NCI-H82 (cell line): ENCODE measurements at regions not wholly inside any gene's neighbourhood (a gene's known extent, or its start where the extent isn't known, plus 50 kb on each side); places are given as distances from the start of the nearest gene placed in this dataset.

Source experiments
- DNase-seq: peaks from one replicate; lab custom pipeline; 2025; lab: John Stamatoyannopoulos, UW

GRCh38 chr6:149150301-149150700 is 167.2 kb upstream of the TAB2 start:
- no peak for DNase-seq

DNA sequence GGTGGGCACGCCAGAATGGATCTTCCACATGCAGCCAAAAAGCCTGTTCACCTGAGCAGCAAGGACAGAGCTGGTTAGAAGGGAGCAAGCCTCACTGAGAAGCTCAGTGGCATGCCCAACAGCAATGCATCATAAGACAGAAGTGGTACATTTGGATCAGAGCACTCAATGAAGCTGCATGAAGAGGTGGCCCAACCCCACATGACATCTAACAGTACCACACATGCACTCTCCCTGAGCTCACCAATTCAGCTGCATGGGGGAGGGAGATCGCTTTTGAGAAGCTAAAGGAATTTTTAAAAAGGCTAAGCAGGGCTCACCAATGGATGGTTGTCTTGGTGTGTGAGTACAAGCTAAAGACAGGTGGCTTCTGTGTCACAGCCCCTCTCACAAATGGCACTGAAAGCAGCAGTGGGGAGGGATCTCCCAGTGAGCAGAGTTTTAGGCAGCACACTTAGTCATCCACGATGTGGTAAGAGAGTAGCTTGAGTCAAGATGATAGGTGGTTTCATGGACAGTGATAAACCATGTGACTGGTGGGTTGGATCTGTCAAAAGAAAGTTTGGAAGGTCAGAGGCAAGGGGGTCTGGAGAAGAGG is 166.6 kb upstream of the TAB2 start:
- DNase-seq: no peak

DNA sequence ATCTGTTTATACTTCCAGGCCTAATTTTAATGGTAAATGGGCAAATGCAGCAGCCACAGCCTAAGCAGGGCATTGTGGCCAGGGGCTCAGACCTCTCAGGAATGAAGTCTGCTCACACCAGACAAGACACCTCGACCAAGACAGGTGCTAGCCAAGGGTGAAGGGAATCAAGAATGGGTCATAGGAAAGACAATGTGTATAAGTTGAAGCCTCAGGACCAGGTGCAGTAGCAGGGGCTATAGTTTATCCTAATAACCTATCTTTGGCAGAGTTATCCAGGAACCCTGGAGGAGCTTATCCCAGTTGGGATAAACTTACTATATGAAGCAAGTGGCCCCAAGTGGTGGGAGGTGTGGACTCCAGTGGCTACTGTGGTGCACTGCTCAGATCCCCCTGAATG is 165.0 kb upstream of the TAB2 start:
- DNase-seq: no peak

DNA sequence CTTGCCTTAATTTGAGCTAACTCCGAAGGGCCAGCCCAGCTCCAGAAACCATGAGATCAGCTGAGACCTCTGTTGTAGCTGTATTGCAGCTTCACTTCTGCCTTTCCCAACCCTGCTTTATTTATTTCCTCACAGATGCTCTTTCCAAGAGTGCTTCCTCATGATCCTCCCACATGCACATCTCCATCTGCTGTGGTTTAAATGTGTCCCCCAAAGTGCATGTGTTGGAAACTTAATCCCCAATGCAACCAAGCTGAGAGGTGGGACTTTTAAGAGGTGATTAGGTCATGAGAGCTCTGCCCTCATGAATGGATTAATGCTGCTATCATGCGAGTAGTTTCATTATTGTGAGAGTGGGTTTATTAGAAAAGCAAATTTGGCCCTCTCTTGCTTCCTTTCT is 164.4 kb upstream of the TAB2 start:
- peak; percentile 74 for DNase-seq

GRCh38 chr6:149153693-149154092 is 163.8 kb upstream of the TAB2 start:
- DNase-seq: no peak

GRCh38 chr6:149154261-149154821 is 163.2 kb upstream of the TAB2 start:
- DNase-seq: no peak

DNA sequence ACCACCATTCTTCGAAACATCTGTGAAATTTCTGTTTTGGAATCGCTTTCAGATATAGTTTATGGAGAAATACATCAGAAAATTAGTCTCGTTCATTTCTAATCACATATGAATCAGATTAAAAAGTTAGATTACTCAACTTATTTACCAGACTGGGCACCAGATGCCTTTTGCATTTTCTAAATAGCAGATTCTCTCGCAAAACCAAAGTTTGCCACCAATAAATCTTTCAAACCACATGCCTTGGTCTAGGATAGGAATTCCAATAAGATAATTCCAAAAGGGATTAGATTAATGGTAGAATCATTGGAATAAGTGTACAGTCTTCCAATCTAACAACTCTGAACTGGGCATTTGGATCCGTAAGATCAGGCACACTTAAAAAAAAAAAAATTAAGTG is 160.4 kb upstream of the TAB2 start:
- no peak for DNase-seq

DNA sequence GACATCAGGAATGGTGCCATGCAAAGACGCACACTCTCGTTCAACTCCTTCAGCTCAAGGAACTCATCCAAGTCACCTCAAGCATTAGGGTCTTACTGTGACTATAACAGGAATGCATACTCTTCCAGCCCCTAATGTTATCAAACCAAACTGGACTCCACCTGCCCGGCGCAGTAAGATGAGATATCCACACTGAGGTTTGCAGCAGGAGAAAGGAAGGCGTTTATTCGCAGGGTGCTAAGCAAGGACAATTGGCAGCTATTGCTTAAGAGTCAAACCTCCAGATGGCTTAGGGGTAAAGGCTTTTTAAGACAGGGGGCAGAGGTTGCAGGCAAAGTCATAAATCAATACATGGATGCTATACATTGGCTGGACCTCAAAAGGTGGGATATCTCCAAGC is 159.4 kb upstream of the TAB2 start:
- no peak for DNase-seq

GRCh38 chr6:149160943-149161342 is 156.6 kb upstream of the TAB2 start:
- no peak for DNase-seq

DNA sequence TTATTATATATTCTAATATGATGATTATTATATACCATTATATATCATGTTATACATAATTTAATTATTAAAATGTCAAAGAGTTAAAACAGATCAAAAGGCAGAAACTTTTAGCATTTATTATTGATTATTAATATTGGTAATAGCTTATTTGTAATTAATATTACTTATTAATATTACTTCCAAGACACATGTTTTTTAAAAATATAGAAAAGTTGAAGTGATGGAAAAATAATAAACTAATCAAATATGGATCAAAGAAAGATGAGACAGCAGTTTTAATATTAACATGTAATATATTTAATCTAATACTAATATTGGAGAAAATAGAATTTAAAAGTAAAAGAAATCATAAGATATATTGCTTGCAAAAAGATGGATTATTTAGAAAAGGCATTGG is 154.6 kb upstream of the TAB2 start:
- DNase-seq: no peak

DNA sequence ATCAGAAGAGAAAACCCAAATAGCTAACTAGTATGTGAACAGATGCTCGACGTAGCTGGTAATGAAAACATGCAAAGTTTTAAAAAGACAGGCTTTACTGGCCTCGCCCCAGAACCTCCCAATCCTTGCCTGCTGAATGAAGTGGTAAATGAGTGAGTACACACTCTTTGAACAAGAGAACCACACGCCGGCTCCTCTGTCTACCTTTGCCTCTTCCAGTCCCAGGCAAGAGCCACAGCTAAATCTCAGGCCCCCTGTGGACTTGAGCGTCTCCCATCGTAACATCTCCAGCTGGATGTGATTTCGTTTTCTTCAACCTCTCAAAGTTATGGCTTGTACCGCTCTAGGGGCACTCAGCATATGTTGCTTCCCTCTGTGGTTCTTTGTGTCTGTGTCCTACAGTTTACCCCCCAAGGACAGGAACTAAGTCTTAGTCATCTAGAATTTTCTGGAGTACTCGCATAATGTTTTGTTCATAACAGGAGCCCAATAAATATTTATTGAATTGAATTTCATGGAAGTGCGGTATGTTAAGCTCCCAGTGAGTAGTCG is 153.2 kb upstream of the TAB2 start:
- no peak for DNase-seq

GRCh38 chr6:149166336-149166735 is 151.2 kb upstream of the TAB2 start:
- DNase-seq: no peak

DNA sequence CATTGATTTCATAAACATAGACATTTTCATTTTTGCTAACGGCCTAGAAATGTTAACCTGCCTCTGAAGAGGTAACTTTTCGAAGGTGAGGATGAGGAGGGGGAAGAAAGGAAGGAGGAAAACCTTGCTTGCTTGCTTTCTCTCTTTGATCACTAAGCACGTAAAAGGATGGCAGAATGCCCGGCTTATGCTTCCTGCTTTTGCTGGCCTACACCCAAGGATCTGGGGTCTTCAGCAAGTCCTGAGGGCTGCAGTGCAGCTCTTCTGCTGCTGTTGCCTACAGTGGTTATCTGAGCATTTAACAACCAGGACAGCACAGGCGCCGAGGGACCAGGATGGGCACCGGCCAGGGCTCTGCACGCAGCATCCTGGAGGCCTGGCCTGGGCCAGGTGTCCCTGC is 150.8 kb upstream of the TAB2 start:
- no peak for DNase-seq

- peak; percentile 52 for DNase-seq
Measured at GRCh38 chr6:149168968-149169367, 148.5 kb upstream of the TAB2 start.

GRCh38 chr6:149169761-149170511 is 147.6 kb upstream of the TAB2 start:
- DNase-seq: no peak

GRCh38 chr6:149170564-149171452 is 146.7 kb upstream of the TAB2 start:
- DNase-seq: no peak

- DNase-seq: no peak
Measured at GRCh38 chr6:149173222-149173621, 144.3 kb upstream of the TAB2 start.

DNA sequence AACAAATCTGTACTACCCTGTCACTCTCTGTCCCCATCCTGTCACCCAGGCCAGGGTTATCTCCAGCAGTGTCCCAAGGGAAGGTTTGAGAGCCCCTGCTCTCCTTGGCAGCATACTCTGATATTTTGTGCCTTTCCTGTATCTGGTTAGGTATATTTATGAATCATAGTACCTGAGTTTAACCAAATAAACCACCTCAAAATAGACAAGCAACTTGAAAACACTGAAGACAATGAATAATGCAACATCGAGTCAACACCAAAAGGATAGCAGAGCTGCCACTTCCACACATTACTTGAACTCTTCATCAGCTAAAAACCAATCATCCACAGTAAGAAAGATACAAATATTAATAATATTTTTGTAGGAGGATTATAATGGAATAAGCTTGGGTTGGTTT is 142.6 kb upstream of the TAB2 start:
- DNase-seq: no peak

GRCh38 chr6:149176971-149177667 is 140.4 kb upstream of the TAB2 start:
- no peak for DNase-seq

- no peak for DNase-seq
Measured at GRCh38 chr6:149179431-149179830, 138.1 kb upstream of the TAB2 start.

- no peak for DNase-seq
Measured at GRCh38 chr6:149181304-149181703, 136.2 kb upstream of the TAB2 start.

GRCh38 chr6:149182262-149182661 is 135.2 kb upstream of the TAB2 start:
- no peak for DNase-seq
